ENCODE measurements at regions not wholly inside any gene's neighbourhood (a gene's known extent, or its start where the extent isn't known, plus 50 kb on each side); places are given as distances from the start of the nearest gene placed in this dataset.
"Not testable (repeated sequence)": the region's sequence is repeated elsewhere in the genome, so short reads cannot be mapped to it uniquely, and the experiment has no call there.

- H3K4me1 Mint-ChIP-seq: peaks cover 10% of the 10 kb centered on the region
Measured at GRCh38 chrX:46204721-46205422, 340.3 kb downstream of the ZNF674 start.

DNA sequence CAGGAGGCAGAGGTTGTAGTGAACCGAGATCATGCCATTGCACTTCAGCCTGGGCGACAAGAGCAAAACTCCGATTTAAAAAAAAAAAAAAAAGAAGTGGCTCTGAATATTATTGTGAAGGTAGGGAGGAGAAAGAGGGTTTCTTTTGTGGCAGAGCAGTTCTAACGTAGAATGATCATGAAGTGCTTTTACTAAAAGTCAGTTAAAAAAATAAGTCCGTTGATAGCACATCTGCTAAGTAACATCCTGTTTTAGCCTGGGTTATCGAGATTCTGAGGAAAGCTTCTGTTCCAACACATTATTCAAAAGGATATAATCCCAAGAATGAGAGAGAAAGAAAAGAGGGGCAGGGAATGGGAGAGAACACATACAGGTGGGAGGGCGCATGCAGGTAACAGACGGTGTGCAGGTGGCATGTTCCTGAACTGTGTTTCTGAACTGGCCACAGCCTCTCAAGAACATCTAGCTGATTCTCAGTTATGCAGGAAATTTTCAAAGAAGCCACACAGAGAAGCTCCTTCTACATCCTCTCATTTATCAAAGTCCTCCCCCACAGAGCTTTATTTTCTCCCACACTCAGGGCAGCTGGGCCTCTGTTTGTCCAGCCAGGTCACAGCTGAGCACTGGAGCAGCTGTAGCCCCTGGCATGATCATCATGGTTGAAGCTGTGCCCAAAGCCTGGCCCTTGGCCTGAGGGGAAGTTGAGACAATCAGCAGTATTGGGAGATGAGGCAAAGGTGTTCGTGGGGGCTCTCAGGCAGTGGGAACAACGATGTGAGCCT is 342.3 kb downstream of the ZNF674 start:
- peaks cover under 1% of the 10 kb centered on the region for H3K27me3 Mint-ChIP-seq (ENCODE audit: low read depth, poor library complexity)
- TF ChIP-seq, protein P1, sequence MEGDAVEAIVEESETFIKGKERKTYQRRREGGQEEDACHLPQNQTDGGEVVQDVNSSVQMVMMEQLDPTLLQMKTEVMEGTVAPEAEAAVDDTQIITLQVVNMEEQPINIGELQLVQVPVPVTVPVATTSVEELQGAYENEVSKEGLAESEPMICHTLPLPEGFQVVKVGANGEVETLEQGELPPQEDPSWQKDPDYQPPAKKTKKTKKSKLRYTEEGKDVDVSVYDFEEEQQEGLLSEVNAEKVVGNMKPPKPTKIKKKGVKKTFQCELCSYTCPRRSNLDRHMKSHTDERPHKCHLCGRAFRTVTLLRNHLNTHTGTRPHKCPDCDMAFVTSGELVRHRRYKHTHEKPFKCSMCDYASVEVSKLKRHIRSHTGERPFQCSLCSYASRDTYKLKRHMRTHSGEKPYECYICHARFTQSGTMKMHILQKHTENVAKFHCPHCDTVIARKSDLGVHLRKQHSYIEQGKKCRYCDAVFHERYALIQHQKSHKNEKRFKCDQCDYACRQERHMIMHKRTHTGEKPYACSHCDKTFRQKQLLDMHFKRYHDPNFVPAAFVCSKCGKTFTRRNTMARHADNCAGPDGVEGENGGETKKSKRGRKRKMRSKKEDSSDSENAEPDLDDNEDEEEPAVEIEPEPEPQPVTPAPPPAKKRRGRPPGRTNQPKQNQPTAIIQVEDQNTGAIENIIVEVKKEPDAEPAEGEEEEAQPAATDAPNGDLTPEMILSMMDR (IDR thresholded peaks at IDR 0.05): no peak

More at GRCh38 chrX:46204721-46205422, 340.3 kb downstream of the ZNF674 start:
- peaks cover 20% of the 10 kb centered on the region for H3K9me3 Mint-ChIP-seq
- no peaks in the 10 kb centered on the region for H3K36me3 Mint-ChIP-seq (ENCODE audit: low read depth)
- DNase-seq: no peak
- H3K27ac Mint-ChIP-seq: no peak overlapping the region
- peaks cover 7% of the 10 kb centered on the region for H3K27me3 Mint-ChIP-seq (ENCODE audit: low read depth, poor library complexity)
- TF ChIP-seq, protein P1 (IDR thresholded peaks at IDR 0.05): no peak
- H3K4me3 Mint-ChIP-seq: no peak overlapping the region

DNA sequence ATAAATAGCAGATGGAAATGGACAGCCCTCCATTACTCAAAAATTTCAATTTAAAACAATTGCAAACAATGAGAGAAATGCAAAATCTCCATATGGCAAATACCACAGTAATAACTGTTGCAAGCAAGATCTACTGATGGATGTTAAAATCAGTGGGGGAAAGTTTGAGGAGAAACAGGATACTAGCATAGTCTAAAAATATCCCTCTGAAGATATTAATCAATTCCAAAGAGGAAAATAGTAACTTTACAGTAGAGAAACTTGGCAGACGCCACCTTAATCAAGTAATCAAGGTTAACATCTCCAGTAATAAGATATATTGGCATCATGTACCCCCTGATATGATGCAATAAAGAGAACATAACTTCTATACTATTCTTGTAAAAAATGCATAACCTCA is 344.8 kb downstream of the ZNF674 start:
- no peak overlapping the region for H3K4me3 Mint-ChIP-seq
- peaks cover 24% of the 10 kb centered on the region for H3K9me3 Mint-ChIP-seq
- DNase-seq: no peak
- peaks cover 10% of the 10 kb centered on the region for H3K4me1 Mint-ChIP-seq
- TF ChIP-seq, protein P1 (IDR thresholded peaks at IDR 0.05): no peak
- no peaks in the 10 kb centered on the region for H3K27me3 Mint-ChIP-seq (ENCODE audit: low read depth, poor library complexity)
- no peak overlapping the region for H3K27ac Mint-ChIP-seq
- H3K36me3 Mint-ChIP-seq (ENCODE audit: low read depth): no peaks in the 10 kb centered on the region

More for the DNA sequence above, 342.3 kb downstream of the ZNF674 start:
- Mint-ChIP-seq H3K4me1 (peaks cover 10% of the 10 kb centered on the region), H3K27ac (no peak overlapping the region), H3K4me3 (no peak overlapping the region), H3K36me3 (ENCODE audit: low read depth) (no peaks in the 10 kb centered on the region), H3K9me3 (peaks cover 20% of the 10 kb centered on the region)
- no peak for DNase-seq

- Mint-ChIP-seq H3K4me1 (peaks cover 10% of the 10 kb centered on the region), H3K36me3 (ENCODE audit: low read depth) (peaks cover 5% of the 10 kb centered on the region), H3K27ac (no peak overlapping the region), H3K4me3 (no peak overlapping the region), H3K9me3 (peaks cover 34% of the 10 kb centered on the region), H3K27me3 (ENCODE audit: low read depth, poor library complexity) (no peaks in the 10 kb centered on the region)
- no peak for DNase-seq
- TF ChIP-seq, protein P1 (IDR thresholded peaks at IDR 0.05): no peak
Measured at GRCh38 chrX:46198858-46199257, 346.4 kb downstream of the ZNF674 start.

DNA sequence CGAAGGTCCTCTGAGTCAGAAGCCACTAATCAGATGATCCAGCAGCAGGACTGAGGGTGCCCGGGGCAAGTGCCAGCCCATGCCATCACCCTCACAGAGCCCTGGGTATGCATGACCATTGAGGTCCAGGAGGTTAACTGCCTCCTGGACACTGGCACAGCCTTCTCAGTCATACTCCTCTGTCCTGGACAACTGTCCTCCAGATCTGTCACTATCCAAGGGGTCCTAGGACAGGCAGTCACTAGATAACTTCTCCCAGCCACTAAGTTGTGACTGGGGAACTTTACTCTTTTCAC is 358.5 kb downstream of the ZNF674 start:
- not testable (repeated sequence) for H3K27ac Mint-ChIP-seq; H3K36me3 Mint-ChIP-seq (ENCODE audit: low read depth); DNase-seq; H3K4me3 Mint-ChIP-seq; H3K4me1 Mint-ChIP-seq; H3K27me3 Mint-ChIP-seq (ENCODE audit: low read depth, poor library complexity)
- H3K9me3 Mint-ChIP-seq: peaks cover 33% of the 10 kb centered on the region

DNA sequence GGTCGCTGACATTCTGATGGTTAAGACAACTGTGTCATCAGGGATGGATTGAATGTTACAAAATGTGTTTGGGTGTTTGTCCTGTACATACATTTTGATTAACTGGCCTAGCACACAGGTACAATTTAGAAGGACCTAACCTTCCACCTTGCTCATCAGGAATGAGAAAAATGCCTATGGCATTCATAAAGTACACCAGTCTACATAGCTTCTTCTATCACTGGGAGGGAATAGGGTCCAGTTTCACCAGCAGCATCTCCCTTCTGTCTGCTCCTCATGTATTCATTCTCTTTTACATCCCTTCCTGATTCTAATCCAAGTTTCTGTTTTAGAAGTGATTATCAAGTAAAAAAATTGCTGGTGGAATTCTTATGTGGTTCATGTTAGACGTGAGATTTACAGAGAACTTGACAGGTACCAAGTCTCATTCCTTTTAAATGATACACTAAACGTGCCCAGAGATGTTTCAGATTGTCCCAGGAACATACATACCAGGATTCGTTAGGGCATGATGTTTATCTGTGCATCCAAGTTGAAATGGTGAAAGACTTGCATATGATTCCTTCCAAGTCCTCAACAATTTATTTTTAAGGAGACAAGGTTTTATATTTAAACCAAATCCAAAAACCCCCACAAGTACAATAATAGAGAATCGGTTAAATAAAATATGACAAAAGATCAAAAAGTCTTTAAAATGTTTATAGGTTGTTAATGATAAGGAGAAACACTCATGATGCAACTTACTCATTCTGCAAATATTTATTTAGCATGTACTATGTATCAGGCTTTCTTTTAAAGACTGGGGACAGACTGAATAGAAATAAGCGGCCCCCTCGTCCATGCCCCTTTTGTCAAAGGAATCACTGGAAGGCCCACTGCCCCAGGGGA is 359.1 kb downstream of the ZNF674 start:
- H3K4me1 Mint-ChIP-seq: no peaks in the 10 kb centered on the region
- no peaks in the 10 kb centered on the region for H3K36me3 Mint-ChIP-seq (ENCODE audit: low read depth)
- no peak overlapping the region for H3K27ac Mint-ChIP-seq
- no peak for DNase-seq
- peaks cover 34% of the 10 kb centered on the region for H3K9me3 Mint-ChIP-seq
- peaks cover 7% of the 10 kb centered on the region for H3K27me3 Mint-ChIP-seq (ENCODE audit: low read depth, poor library complexity)
- H3K4me3 Mint-ChIP-seq: no peak overlapping the region
- TF ChIP-seq, protein P1 (IDR thresholded peaks at IDR 0.05): no peak
